CD14-positive monocyte (primary cell): ENCODE measurements at regions not wholly inside any gene's neighbourhood (a gene's known extent, or its start where the extent isn't known, plus 50 kb on each side); places are given as distances from the start of the nearest gene placed in this dataset.

ENCODE experiments used
- DNase-seq, 3 donors: peaks; one replicate each; pipeline ENCODE4 v3.0.0-alpha.2; 2011 to 2022
- H2AFZ ChIP-seq: 2 replicates; pipeline ENCODE4 v1.6.0; 2012; ENCODE audit warnings: mild to moderate bottlenecking, low read depth, low read length, inconsistent platforms; ENCODE audit not compliant: insufficient read depth, poor library complexity, severe bottlenecking
- H3K27ac ChIP-seq, 2 donors: 1 replicate in 1 of 2; 2 replicates in 1 of 2; pipeline ENCODE4 v1.5.1; 2012 to 2013; ENCODE audit warnings: low read length in 2 of 2, control low read depth in 1 of 2, inconsistent platforms in 1 of 2, low read depth in 1 of 2, mild to moderate bottlenecking in 1 of 2
- H3K27me3 ChIP-seq, 2 donors: one replicate each; pipeline versions ENCODE4 v1.6.0 to v1.6.1; 2011 to 2013; ENCODE audit warnings: low read length in 2 of 2; ENCODE audit not compliant: control insufficient read depth in 2 of 2, insufficient read depth in 2 of 2
- H3K36me3 ChIP-seq, 2 donors: replicated peaks in 1 of 2; 1 replicate in 1 of 2; 2 replicates in 1 of 2; pipeline versions ENCODE4 v1.5.1 to v1.6.1; 2012 to 2013; ENCODE audit warnings: low read length in 2 of 2, control low read depth in 1 of 2, inconsistent platforms in 1 of 2, mild to moderate bottlenecking in 1 of 2; ENCODE audit not compliant: insufficient read depth in 2 of 2, control insufficient read depth in 1 of 2
- H3K4me1 ChIP-seq, 2 donors: 1 replicate in 1 of 2; 2 replicates in 1 of 2; pipeline versions ENCODE4 v1.5.1 to v1.6.1; 2012 to 2013; ENCODE audit warnings: low read length in 2 of 2, control low read depth in 1 of 2, inconsistent platforms in 1 of 2, mild to moderate bottlenecking in 1 of 2, moderate library complexity in 1 of 2; ENCODE audit not compliant: insufficient read depth in 2 of 2, control insufficient read depth in 1 of 2
- H3K4me2 ChIP-seq: replicated peaks from 2 replicates; pipeline ENCODE3; 2012; ENCODE audit warnings: low read length, moderate library complexity, mild to moderate bottlenecking; ENCODE audit not compliant: poor library complexity, severe bottlenecking; ENCODE audit errors: extremely low read depth
- H3K4me3 ChIP-seq, 3 experiments: fragments of 200-600 bp in 1 of 3; sonication (generic) in 1 of 3; replicated peaks in 1 of 3; 1 replicate in 2 of 3; 2 replicates in 1 of 3; pipeline ENCODE4 v1.5.1; 2011 to 2013; ENCODE audit warnings: low read length in 3 of 3, mild to moderate bottlenecking in 3 of 3, control low read depth in 2 of 3, low read depth in 2 of 3, inconsistent platforms in 1 of 3, moderate library complexity in 1 of 3
- H3K79me2 ChIP-seq: 2 replicates; pipeline ENCODE4 v1.6.0; 2012; ENCODE audit warnings: mild to moderate bottlenecking, control low read depth, inconsistent platforms, low read length, moderate library complexity; ENCODE audit not compliant: insufficient read depth
- H3K9ac ChIP-seq: 2 replicates; pipeline ENCODE4 v1.6.0; 2017; ENCODE audit warnings: low read length, mild to moderate bottlenecking; ENCODE audit not compliant: insufficient read depth, poor library complexity, severe bottlenecking
- H3K9me3 ChIP-seq, 2 donors: replicated peaks in 1 of 2; 1 replicate in 1 of 2; 2 replicates in 1 of 2; pipeline versions ENCODE4 v1.5.1 to v1.6.1; 2012 to 2013; ENCODE audit warnings: low read length in 2 of 2, control low read depth in 1 of 2; ENCODE audit not compliant: control insufficient read depth in 1 of 2, insufficient read depth in 1 of 2
- H4K20me1 ChIP-seq: 2 replicates; pipeline ENCODE4 v1.6.0; 2012; ENCODE audit warnings: mild to moderate bottlenecking, low read length, control low read depth, moderate library complexity; ENCODE audit not compliant: insufficient read depth
- H3K27ac Mint-ChIP-seq, 7 donors: one replicate each; pipeline ENCODE4 v1.8.0; 2020; ENCODE audit warnings: mild to moderate bottlenecking in 7 of 7, mixed read lengths in 7 of 7, moderate library complexity in 6 of 7, inconsistent platforms in 2 of 7
- H3K27me3 Mint-ChIP-seq, 3 donors: one replicate each; pipeline ENCODE4 v1.8.0; 2021 to 2022; ENCODE audit warnings: low read depth in 3 of 3, mild to moderate bottlenecking in 3 of 3, mixed read lengths in 3 of 3, moderate library complexity in 3 of 3, inconsistent platforms in 1 of 3
- H3K36me3 Mint-ChIP-seq, 2 donors: one replicate each; pipeline ENCODE4 v1.8.0; 2020; ENCODE audit warnings: mixed read lengths in 2 of 2, inconsistent platforms in 1 of 2, mild to moderate bottlenecking in 1 of 2
- H3K4me1 Mint-ChIP-seq: one replicate; pipeline ENCODE4 v1.8.0; 2020; ENCODE audit warnings: mild to moderate bottlenecking, mixed read lengths
- H3K4me3 Mint-ChIP-seq, 2 donors: one replicate each; pipeline ENCODE4 v1.8.0; 2020; ENCODE audit warnings: mild to moderate bottlenecking in 2 of 2, mixed read lengths in 2 of 2, moderate library complexity in 1 of 2
- H3K9me3 Mint-ChIP-seq, 7 donors: one replicate each; pipeline ENCODE4 v1.8.0; 2020 to 2022; ENCODE audit warnings: mixed read lengths in 7 of 7, mild to moderate bottlenecking in 6 of 7, moderate library complexity in 6 of 7, inconsistent platforms in 2 of 7
- CTCF ChIP-seq: fragments of 200-600 bp; IDR thresholded peaks from one replicate; pipeline ENCODE4 v1.8.0; 2022; ENCODE audit warnings: antibody characterized with exemption, mild to moderate bottlenecking
- WGBS: methylation state at CpG from one replicate; pipeline ENCODE4 v1.1.5; 2013; ENCODE audit warnings: missing lambda C conversion rate; ENCODE audit not compliant: insufficient coverage; 5-methylcytosine and 5-hydroxymethylcytosine counted together
- intact Hi-C, 2 donors: fragments of 100-400 bp; cut with micrococcal nuclease; formaldehyde crosslinking; loops; one replicate each; pipeline versions ENCODE4 v1.15.0 to v1.15.1; 2023

- Histone ChIP-seq H3K4me3 (no peak overlapping the region), H3K9ac (no peak overlapping the region), H3K27me3 (no peaks in the 10 kb centered on the region), H2AFZ (no peak overlapping the region), H3K36me3 (no peaks in the 10 kb centered on the region), H3K27ac (no peak overlapping the region), H4K20me1 (no peaks in the 10 kb centered on the region), H3K4me1 (no peaks in the 10 kb centered on the region), H3K9me3 (no peaks in the 10 kb centered on the region), H3K4me2 (no peak overlapping the region), H3K79me2 (no peaks in the 10 kb centered on the region)
- no CpG with 5 or more reads among the region's 1 CpG for WGBS
- no peaks in the 10 kb centered on the region for H3K36me3 Mint-ChIP-seq
- peaks cover 0 to 2% (median 0%) of the 10 kb centered on the region in 3 donors for H3K27me3 Mint-ChIP-seq
- TF ChIP-seq CTCF = no peak
- H3K9me3 Mint-ChIP-seq = no peaks in the 10 kb centered on the region
- H3K27ac Mint-ChIP-seq = no peak overlapping the region
- DNase-seq = no peak
- peaks cover 5% of the 10 kb centered on the region for H3K4me1 Mint-ChIP-seq
- intact Hi-C loops = no loop called here
- H3K4me3 Mint-ChIP-seq = no peak overlapping the region
Observed at GRCh38 chr6:151723152-151723551, 84.3 kb upstream of the ESR1 start.

- peaks cover 0 to 3% (median 2%) of the 10 kb centered on the region in 7 donors for H3K9me3 Mint-ChIP-seq
- intact Hi-C loops = no loop called here
- Histone ChIP-seq H3K79me2 (no peaks in the 10 kb centered on the region), H3K27ac (no peak overlapping the region), H3K9ac (no peak overlapping the region), H3K4me1 (no peaks in the 10 kb centered on the region), H4K20me1 (no peaks in the 10 kb centered on the region), H2AFZ (no peak overlapping the region), H3K27me3 (no peaks in the 10 kb centered on the region), H3K36me3 (no peaks in the 10 kb centered on the region), H3K4me2 (no peak overlapping the region), H3K4me3 (no peak overlapping the region), H3K9me3 (peaks cover 0 to 3% of the 10 kb centered on the region in 2 donors)
- no peak for TF ChIP-seq CTCF
- 92% methylated on average over 5 of the region's 6 CpGs for WGBS
- peaks cover 0 to 2% of the 10 kb centered on the region in 2 donors for H3K36me3 Mint-ChIP-seq
- H3K4me1 Mint-ChIP-seq = no peaks in the 10 kb centered on the region
- DNase-seq = no peak
- H3K27ac Mint-ChIP-seq = peak overlapping the region in 1 of 7 donors; percentile 40
- H3K4me3 Mint-ChIP-seq = no peak overlapping the region
- peaks cover 0 to 2% (median 1%) of the 10 kb centered on the region in 3 donors for H3K27me3 Mint-ChIP-seq
Observed at GRCh38 chr6:151729829-151730495, 77.5 kb upstream of the ESR1 start.
